Frontal cortex (tissue), 3 donors: ENCODE measurements at regions not wholly inside any gene's neighbourhood (a gene's known extent, or its start where the extent isn't known, plus 50 kb on each side); places are given as distances from the start of the nearest gene placed in this dataset.

Experiments
- DNase-seq, 2 donors: peaks; one replicate each; pipeline ENCODE4 v3.0.0; 2012; ENCODE audit warnings: low spot score in 2 of 2
- FAIRE-seq: peaks from 2 replicates; lab custom pipeline; 2012; peaks lifted over from hg19 to GRCh38; lab: Jason Lieb, UNC
- donor health status: control.
- donor health status: control.
- donor health status: control.

- DNase-seq = no peak
- FAIRE-seq = no peak
These were observed 488.7 kb downstream of the TBC1D22A start for GRCh38 chr22:47250995-47251765.

- FAIRE-seq (no peak), DNase-seq (no peak)
These were observed 487.0 kb downstream of the TBC1D22A start for GRCh38 chr22:47249370-47249928.

DNA sequence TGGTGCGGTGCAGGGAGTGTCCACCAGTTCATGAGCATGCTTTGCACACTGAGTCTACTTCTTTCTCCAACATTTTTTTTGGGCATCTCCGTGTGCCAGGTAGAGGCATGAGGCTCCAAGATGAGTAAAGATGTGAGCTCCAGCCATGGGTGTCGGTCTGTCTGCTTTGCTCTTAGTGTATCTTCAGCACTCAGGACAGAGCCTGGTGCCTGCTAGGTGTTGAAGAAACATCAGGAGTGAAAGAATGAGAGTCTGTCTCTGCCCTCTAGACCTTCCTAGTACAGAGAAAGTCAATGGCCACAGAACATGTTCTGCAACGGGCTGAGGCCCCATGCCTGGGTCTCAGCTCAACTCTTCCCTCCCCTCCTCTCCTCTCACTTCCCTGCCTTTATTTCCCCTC is 486.5 kb downstream of the TBC1D22A start:
- FAIRE-seq = no peak
- no peak for DNase-seq

DNA sequence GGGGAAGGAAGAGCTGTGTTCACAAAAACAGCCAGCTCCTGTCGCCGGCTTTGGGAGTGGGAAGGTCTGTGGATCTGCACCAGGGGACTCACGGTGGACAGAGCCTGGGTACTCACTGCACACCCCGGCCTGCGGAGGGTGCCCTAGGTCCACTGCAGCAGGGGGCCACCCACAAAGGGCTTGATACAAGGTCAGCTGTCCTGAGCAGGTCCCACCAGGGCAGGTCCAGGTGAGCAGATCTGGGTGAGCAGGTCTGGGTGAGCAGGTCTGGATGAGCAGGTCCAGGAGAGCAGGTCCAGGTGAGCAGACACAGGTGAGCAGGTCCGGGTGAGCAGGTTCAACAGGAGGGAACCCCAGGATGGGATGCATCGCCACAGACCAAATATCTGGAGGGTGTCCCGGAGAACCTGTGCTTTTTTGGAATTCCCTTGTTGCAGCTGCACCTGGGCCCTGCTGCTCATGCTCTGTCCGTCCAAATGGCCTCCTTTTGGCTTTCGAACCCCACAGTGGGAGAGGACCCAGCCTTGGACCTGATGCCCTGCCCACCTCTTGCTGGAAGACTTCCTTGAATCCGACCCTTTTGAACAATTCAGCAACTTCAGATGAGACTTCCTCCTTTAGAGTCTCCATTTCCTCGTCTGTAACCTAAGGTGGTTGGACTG is 485.3 kb downstream of the TBC1D22A start:
- DNase-seq = no peak
- FAIRE-seq = no peak

DNA sequence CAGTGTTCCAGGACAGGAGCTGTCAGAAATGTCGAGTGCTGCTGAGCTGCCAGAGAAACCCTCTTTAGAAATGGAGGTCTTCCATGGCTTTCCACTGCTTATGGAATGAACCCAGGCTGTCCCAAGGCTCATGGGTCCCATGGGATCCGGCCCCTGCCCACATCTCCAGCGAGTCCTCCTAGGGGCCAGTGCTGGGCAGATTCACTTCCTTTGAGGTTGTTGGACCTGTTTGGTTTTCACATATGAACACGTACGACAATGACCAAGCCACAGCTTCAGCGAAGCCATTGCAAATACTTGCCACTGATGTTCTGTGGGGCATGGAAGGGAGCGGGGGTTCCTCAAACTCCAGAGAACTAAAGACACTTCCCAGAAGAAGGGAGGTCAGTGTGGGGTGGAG is 483.3 kb downstream of the TBC1D22A start:
- no peak for FAIRE-seq
- DNase-seq = no peak

DNA sequence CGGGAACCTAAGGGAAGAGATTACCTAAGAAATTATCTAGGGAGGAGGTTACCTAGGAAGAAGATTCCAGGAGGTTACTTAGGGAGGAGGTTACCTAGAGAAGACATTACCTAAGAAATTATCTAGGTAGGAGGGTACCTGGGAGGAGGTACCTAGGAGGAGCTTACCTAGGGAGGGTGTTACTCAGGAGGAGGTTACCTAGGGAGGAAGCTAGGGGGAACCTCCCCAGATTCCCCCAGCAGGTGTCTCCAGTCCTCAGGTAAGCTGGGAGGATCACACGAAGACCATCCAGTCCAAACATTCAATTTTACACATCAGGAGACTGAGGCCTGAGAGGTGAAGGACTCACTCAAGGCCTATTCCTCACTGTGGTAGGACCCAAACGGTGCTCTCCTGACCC is 482.8 kb downstream of the TBC1D22A start:
- FAIRE-seq (no peak), DNase-seq (no peak)

DNA sequence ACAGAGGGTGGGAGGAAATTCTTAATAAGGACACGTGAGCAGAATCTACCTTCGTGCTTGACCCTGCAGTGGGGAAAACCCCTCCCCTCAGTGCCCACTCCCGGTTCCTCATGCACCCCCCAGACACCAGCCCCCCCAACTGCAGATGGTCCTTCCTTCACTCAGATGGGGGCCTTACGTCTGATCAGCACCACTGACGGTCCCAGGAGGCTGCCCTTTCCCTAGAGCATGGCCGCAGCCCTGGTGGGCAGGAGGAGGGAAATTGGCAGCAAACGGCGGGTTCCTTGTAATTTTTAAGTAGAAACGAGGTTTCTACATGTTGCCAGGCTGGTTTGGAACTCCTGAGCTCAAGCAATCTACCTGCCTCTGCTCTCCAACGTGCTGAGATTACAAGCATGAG is 477.7 kb downstream of the TBC1D22A start:
- FAIRE-seq (no peak), DNase-seq (no peak)

DNA sequence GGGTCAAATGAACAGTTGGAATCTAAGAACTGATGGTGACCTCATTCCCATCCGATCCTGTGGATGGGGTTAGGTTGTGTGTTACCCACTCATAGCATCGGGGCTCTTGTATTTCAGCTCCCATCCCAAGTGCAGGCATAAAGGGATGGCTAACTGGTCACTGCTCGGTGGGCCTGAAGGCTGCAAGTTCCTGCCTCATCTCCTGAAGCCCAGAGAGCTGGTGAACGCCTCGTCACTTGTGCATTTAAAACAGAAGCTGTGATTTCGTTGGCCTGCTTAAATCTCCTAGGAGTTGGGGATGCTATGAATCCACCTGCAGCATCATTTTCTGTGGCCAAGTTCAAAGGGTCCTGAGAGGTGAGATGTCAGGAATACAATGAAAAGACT is 477.0 kb downstream of the TBC1D22A start:
- FAIRE-seq = no peak
- DNase-seq = no peak

GRCh38 chr22:47238690-47239473 is 476.4 kb downstream of the TBC1D22A start:
- FAIRE-seq = no peak
- no peak for DNase-seq

DNA sequence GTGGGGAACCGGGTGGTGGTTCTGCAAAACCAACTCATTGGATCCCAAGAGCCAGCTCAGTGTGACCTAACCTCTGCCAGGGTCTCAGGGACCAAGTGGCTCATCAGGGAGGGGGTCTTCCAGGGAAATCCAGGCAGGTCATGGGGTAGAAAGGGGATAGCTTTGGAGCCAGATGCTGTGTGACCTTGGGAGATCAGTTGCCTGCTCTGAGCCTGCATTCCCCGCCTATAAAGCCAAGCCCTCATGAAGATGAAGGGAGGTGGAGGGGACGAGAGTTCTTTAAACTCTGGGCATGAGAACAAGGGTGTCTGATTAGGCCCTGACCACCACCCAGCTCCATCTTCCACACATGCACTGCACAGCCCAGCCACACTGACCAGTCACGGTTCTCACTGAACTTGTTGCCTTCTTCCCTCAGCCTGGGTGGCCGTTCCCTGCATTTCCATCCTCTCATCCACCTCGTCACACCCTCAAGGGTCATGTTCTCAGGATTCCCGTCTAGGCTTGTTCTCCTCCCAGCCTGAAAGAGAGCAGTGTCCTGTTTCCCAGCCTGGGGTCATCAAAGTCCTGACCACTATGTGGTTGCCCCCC is 475.5 kb downstream of the TBC1D22A start:
- FAIRE-seq (no peak), DNase-seq (no peak)

- FAIRE-seq = no peak
These were observed 474.3 kb downstream of the TBC1D22A start for GRCh38 chr22:47236718-47237117.

GRCh38 chr22:47236161-47236560 is 473.7 kb downstream of the TBC1D22A start:
- no peak for FAIRE-seq

More at GRCh38 chr22:47236718-47237117, 474.3 kb downstream of the TBC1D22A start:
- no peak for DNase-seq

DNA sequence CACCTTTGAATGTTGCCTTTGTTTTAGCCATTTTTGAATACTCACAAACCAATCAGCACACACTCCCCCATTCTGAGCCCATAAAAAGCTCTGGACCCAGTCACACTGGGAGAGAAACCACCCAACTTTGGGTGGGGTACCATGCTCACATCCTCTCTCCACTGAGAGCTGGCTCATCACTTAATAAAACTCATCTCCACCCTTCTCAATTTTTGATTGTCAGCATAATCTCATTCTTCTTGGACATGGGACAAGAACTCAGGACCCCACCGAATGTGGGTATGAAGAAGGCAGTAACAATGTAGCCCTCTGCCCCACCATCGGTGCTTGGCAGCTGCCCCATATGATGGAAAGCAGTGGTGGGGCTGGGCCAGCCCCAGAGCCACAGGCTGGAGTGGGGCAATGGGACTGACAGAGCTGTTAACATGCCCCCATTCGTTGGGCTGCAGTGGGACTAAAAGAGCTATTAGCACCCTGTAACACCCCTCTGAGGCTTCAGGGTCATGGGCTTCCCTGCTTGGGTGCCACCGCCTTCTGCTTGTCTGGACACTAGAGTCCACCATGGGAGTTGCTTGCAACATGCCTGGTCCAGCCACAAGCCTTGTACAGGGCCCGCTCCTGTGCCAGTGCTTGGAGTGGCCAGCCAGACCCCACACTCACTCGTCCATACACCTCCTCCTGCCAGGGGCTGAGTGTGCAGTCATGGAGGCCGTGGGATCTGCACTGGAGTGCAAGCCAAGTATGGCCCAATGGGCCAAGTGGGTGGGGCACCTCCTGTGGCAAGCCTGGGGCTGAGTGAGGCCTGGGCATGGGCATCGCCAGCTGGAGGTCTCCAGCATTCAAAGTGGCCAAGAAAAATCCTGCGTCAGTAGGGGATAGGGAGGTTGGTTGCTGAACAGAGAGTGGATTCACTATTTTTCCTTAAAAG is 471.1 kb downstream of the TBC1D22A start:
- FAIRE-seq = no peak
- no peak for DNase-seq

More at GRCh38 chr22:47236161-47236560, 473.7 kb downstream of the TBC1D22A start:
- no peak for DNase-seq

- FAIRE-seq = no peak
- DNase-seq = no peak
These were observed 470.3 kb downstream of the TBC1D22A start for GRCh38 chr22:47232753-47233152.

- FAIRE-seq (no peak), DNase-seq (no peak)
These were observed 469.7 kb downstream of the TBC1D22A start for GRCh38 chr22:47232197-47232596.

DNA sequence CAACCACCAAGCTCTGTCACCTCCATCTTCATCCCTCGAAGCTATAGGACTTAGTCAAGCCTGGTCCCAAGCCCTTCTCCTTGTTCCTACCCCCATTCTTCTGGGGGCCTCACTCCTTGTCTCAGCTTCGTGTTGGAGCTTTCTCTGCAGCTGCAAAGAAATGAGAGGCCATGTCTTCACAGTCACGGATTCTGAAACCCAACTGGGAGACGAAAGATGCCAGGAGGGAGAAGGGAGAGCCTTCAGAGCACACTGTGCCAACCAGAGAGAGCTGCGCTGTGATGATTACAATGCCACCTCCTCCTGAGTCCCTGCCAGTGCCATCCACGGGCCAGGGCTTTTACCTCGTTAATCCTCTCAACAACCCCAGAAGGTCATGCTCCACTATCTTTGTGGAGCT is 469.3 kb downstream of the TBC1D22A start:
- FAIRE-seq (no peak), DNase-seq (no peak)

- no peak for FAIRE-seq
- DNase-seq = no peak
These were observed 468.3 kb downstream of the TBC1D22A start for GRCh38 chr22:47230741-47231140.

DNA sequence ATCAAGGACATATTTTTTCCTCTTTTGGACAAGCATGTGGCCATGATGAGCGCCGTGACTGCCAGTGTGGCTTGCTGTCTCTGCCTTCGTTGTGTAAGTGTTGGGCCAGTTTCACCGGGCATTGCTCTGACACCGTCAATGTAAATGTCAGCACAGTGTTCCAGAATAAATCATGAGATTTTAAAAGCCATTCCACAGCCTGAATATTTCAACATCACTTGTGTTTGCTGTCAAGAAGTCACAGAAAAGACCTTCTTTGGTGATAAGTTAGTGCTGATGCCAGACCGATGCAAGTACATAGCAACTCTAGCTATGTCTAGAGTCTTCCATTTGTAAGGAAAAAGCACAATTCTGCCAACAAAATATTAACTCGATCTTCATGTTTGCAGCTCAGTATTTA is 467.8 kb downstream of the TBC1D22A start:
- no peak for FAIRE-seq
- DNase-seq = no peak

GRCh38 chr22:47228767-47229166 is 466.3 kb downstream of the TBC1D22A start:
- DNase-seq (no peak), FAIRE-seq (no peak)
